Spleen (tissue), 11 donors: ENCODE measurements at regions not wholly inside any gene's neighbourhood (a gene's known extent, or its start where the extent isn't known, plus 50 kb on each side); places are given as distances from the start of the nearest gene placed in this dataset.

Experiments used
- DNase-seq: peaks from one replicate; pipeline ENCODE4 v3.0.0-alpha.2; 2020
- H3K27ac ChIP-seq, 8 donors: fragments of 200-600 bp; sonication (generic) in 7 of 8; 1 replicate in 4 of 8; 2 replicates in 4 of 8; pipeline versions ENCODE4 v1.5.0 to v1.8.0; 2016 to 2021; ENCODE audit warnings: inconsistent platforms in 4 of 8, mild to moderate bottlenecking in 4 of 8, moderate library complexity in 1 of 8
- H3K27me3 ChIP-seq, 7 donors: fragments of 200-600 bp; sonication (generic) in 6 of 7; replicated peaks in 1 of 7; 1 replicate in 4 of 7; 2 replicates in 3 of 7; pipeline versions ENCODE4 v1.5.0 to v1.8.0; 2016 to 2021; ENCODE audit warnings: inconsistent platforms in 3 of 7, mild to moderate bottlenecking in 1 of 7
- H3K36me3 ChIP-seq, 6 donors: fragments of 200-600 bp; sonication (generic) in 5 of 6; 1 replicate in 4 of 6; 2 replicates in 2 of 6; pipeline versions ENCODE4 v1.5.0 to v1.8.0; 2016 to 2021; ENCODE audit warnings: inconsistent platforms in 2 of 6
- H3K4me1 ChIP-seq, 6 donors: fragments of 200-600 bp; sonication (generic) in 5 of 6; 1 replicate in 3 of 6; 2 replicates in 3 of 6; pipeline versions ENCODE4 v1.5.0 to v1.8.0; 2016 to 2021; ENCODE audit warnings: inconsistent platforms in 3 of 6
- H3K4me3 ChIP-seq, 8 donors: fragments of 200-600 bp; sonication (generic) in 7 of 8; 1 replicate in 4 of 8; 2 replicates in 4 of 8; pipeline versions ENCODE4 v1.5.0 to v1.8.0; 2016 to 2021; ENCODE audit warnings: inconsistent platforms in 4 of 8, mild to moderate bottlenecking in 4 of 8, moderate library complexity in 2 of 8
- H3K9me3 ChIP-seq, 8 donors: fragments of 200-600 bp; sonication (generic) in 7 of 8; 1 replicate in 4 of 8; 2 replicates in 4 of 8; pipeline versions ENCODE4 v1.5.0 to v1.8.0; 2016 to 2021; ENCODE audit warnings: inconsistent platforms in 4 of 8
- CTCF ChIP-seq, 11 experiments: fragments of 200-600 bp in 7 of 11; fragments of 450-650 bp in 4 of 11; sonication (generic) in 4 of 11; IDR thresholded peaks in 8 of 11; conservative IDR thresholded peaks in 3 of 11; 1 replicate in 7 of 11; 2 replicates in 4 of 11; pipeline versions ENCODE4 v1.4.0 to v1.8.0; 2016 to 2021; ENCODE audit warnings: antibody characterized with exemption in 11 of 11, inconsistent platforms in 4 of 11, mild to moderate bottlenecking in 1 of 11
- POLR2A ChIP-seq, 3 donors: fragments of 450-650 bp; IDR thresholded peaks; one replicate each; pipeline ENCODE4 v1.5.1; 2017; ENCODE audit warnings: antibody characterized with exemption in 3 of 3, mild to moderate bottlenecking in 1 of 3
- POLR2AphosphoS5 ChIP-seq, 3 donors: sonication (generic); formaldehyde crosslinking; IDR thresholded peaks; one replicate each; pipeline ENCODE4 v1.5.1; 2017; ENCODE audit warnings: antibody characterized with exemption in 3 of 3
- WGBS, 5 donors: extraction: QIAGEN DNeasy Blood & Tissue Kit in 3 of 5; methylation state at CpG; one replicate each; pipeline versions ENCODE4 v1.1.5 to v1.1.7; 2013 to 2018; 5-methylcytosine and 5-hydroxymethylcytosine counted together
- intact Hi-C: fragments of 100-400 bp; cut with DNase I; formaldehyde crosslinking; loops from one replicate; pipeline ENCODE4 v1.15.0; 2023; ENCODE audit warnings: low total_unique reads
- donor health status: healthy with polysubstance abuse.
- donor health status: DM: no; HTN: no; CAD: no; lungs with moderate emphysema.
- donor health status: DM: no; HTN: no; CAD: no.
- donor health status: Bipolar disorder and iron deficiency.
- donor health status: healthy.
- donor health status: DM: no; HTN: no; CAD: no.
- donor health status: DM: yes; HTN: yes; CAD: no.

GRCh38 chr5:51582871-51583394 is 199.7 kb downstream of the ISL1 start:
- Histone ChIP-seq H3K9me3 (peaks cover 0 to 5% (median 0%) of the 10 kb centered on the region in 8 donors), H3K36me3 (no peaks in the 10 kb centered on the region), H3K4me1 (no peaks in the 10 kb centered on the region), H3K27ac (no peak overlapping the region), H3K4me3 (no peak overlapping the region), H3K27me3 (no peaks in the 10 kb centered on the region)
- intact Hi-C loops: no loop called here
- WGBS, 5 donors: 56 to 75% (median 71%) methylated on average over 3 of the region's 3 CpGs
- TF ChIP-seq POLR2A (IDR thresholded peaks at IDR 0.05) (no peak), POLR2AphosphoS5 (IDR thresholded peaks at IDR 0.05) (no peak), CTCF (IDR thresholded peaks at IDR 0.05 in 8 of 11, conservative IDR thresholded peaks at IDR 0.05 in 3 of 11) (no peak)
- no peak for DNase-seq

- DNase-seq: no peak
Observed at GRCh38 chr5:51598026-51598425, 214.8 kb downstream of the ISL1 start.

GRCh38 chr5:51599587-51599986 is 216.3 kb downstream of the ISL1 start:
- DNase-seq: no peak

More at GRCh38 chr5:51598026-51598425, 214.8 kb downstream of the ISL1 start:
- no peaks in the 10 kb centered on the region for H3K4me1 ChIP-seq
- intact Hi-C loops: no loop called here
- H3K27me3 ChIP-seq: no peaks in the 10 kb centered on the region
- 42 to 69% (median 45%) methylated on average over 2 of the region's 2 CpGs for WGBS, 5 donors
- H3K9me3 ChIP-seq: no peaks in the 10 kb centered on the region
- no peak overlapping the region for H3K27ac ChIP-seq
- TF ChIP-seq POLR2A (IDR thresholded peaks at IDR 0.05) (no peak), CTCF (IDR thresholded peaks at IDR 0.05 in 8 of 11, conservative IDR thresholded peaks at IDR 0.05 in 3 of 11) (no peak)
- no peaks in the 10 kb centered on the region for H3K36me3 ChIP-seq
- H3K4me3 ChIP-seq: no peak overlapping the region

GRCh38 chr5:51604324-51604723 is 221.1 kb downstream of the ISL1 start:
- no peaks in the 10 kb centered on the region for H3K9me3 ChIP-seq
- H3K36me3 ChIP-seq: no peaks in the 10 kb centered on the region
- WGBS, 5 donors: 30 to 82% (median 63%) methylated on average over 1 of the region's 1 CpG
- H3K27me3 ChIP-seq: no peaks in the 10 kb centered on the region
- intact Hi-C loops: no loop called here
- no peak overlapping the region for H3K4me3 ChIP-seq
- no peaks in the 10 kb centered on the region for H3K4me1 ChIP-seq
- TF ChIP-seq POLR2AphosphoS5 (IDR thresholded peaks at IDR 0.05): no peak
- no peak for TF ChIP-seq POLR2A (IDR thresholded peaks at IDR 0.05)
- TF ChIP-seq CTCF (IDR thresholded peaks at IDR 0.05 in 8 of 11, conservative IDR thresholded peaks at IDR 0.05 in 3 of 11): no peak
- DNase-seq: no peak
- H3K27ac ChIP-seq: no peak overlapping the region

More at GRCh38 chr5:51599587-51599986, 216.3 kb downstream of the ISL1 start:
- TF ChIP-seq CTCF (IDR thresholded peaks at IDR 0.05 in 8 of 11, conservative IDR thresholded peaks at IDR 0.05 in 3 of 11): no peak
- TF ChIP-seq POLR2AphosphoS5 (IDR thresholded peaks at IDR 0.05): no peak
- TF ChIP-seq POLR2A (IDR thresholded peaks at IDR 0.05): no peak
- H3K27ac ChIP-seq: no peak overlapping the region
- no peaks in the 10 kb centered on the region for H3K27me3 ChIP-seq
- no peaks in the 10 kb centered on the region for H3K36me3 ChIP-seq
- no peaks in the 10 kb centered on the region for H3K9me3 ChIP-seq
- intact Hi-C loops: no loop called here
- 78 to 98% (median 88%) methylated on average over 1 of the region's 1 CpG for WGBS, 5 donors
- no peak overlapping the region for H3K4me3 ChIP-seq
- H3K4me1 ChIP-seq: no peaks in the 10 kb centered on the region
